ENCODE measurements at regions not wholly inside any gene's neighbourhood (a gene's known extent, or its start where the extent isn't known, plus 50 kb on each side); places are given as distances from the start of the nearest gene placed in this dataset.

DNA sequence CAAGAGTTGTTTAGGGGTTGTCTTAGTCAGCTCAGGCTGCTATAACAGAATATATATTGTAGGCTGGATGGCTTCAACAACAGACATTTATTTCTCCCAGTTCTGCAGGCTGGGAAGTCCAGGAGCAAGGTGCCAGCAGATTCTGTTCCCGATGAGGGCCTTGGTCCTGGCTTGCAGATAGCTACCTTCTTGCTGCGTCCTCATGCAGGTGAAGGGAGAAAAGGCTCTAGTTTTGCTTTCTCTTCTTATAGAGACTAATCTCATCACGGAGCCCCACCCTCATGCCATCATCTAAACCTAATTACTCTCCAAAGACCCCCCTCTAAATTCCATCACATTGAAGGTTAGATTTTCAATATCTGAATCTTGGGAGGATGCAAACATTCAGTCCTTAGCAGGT, 246.0 kb upstream of the ANKRD55 start:
- no peak for TF ChIP-seq EP300 (IDR thresholded peaks at IDR 0.05; ENCODE audit: borderline replicate concordance in 1 of 2, low read depth in 1 of 2, low read length in 1 of 2)
- no peak for TF ChIP-seq GATA2 (CRISPR knock-in tag; IDR thresholded peaks at IDR 0.05)
- TF ChIP-seq, protein P1, sequence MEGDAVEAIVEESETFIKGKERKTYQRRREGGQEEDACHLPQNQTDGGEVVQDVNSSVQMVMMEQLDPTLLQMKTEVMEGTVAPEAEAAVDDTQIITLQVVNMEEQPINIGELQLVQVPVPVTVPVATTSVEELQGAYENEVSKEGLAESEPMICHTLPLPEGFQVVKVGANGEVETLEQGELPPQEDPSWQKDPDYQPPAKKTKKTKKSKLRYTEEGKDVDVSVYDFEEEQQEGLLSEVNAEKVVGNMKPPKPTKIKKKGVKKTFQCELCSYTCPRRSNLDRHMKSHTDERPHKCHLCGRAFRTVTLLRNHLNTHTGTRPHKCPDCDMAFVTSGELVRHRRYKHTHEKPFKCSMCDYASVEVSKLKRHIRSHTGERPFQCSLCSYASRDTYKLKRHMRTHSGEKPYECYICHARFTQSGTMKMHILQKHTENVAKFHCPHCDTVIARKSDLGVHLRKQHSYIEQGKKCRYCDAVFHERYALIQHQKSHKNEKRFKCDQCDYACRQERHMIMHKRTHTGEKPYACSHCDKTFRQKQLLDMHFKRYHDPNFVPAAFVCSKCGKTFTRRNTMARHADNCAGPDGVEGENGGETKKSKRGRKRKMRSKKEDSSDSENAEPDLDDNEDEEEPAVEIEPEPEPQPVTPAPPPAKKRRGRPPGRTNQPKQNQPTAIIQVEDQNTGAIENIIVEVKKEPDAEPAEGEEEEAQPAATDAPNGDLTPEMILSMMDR (IDR thresholded peaks at IDR 0.05): no peak
- TF ChIP-seq MEF2A (IDR thresholded peaks at IDR 0.05; ENCODE audit: borderline replicate concordance, low read depth): no peak
- TF ChIP-seq, protein P2, sequence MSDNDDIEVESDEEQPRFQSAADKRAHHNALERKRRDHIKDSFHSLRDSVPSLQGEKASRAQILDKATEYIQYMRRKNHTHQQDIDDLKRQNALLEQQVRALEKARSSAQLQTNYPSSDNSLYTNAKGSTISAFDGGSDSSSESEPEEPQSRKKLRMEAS (IDR thresholded peaks at IDR 0.05; ENCODE audit: low read depth): no peak
- no peak for TF ChIP-seq TAF1 (IDR thresholded peaks at IDR 0.05; ENCODE audit: borderline replicate concordance, low read depth, low read length)
- TF ChIP-seq, protein P3, sequence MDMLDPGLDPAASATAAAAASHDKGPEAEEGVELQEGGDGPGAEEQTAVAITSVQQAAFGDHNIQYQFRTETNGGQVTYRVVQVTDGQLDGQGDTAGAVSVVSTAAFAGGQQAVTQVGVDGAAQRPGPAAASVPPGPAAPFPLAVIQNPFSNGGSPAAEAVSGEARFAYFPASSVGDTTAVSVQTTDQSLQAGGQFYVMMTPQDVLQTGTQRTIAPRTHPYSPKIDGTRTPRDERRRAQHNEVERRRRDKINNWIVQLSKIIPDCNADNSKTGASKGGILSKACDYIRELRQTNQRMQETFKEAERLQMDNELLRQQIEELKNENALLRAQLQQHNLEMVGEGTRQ (IDR thresholded peaks at IDR 0.05; ENCODE audit: borderline replicate concordance, low read depth, low read length): no peak
- no peaks in the 10 kb centered on the region for H3K27me3 ChIP-seq (ENCODE audit: insufficient read depth)
- no peak overlapping the region; a peak in 1 of 4 replicates for H3K4me3 ChIP-seq (ENCODE audit: low read depth in 2 of 2, low read length in 1 of 2)
- H3K9me2 ChIP-seq: no peaks in the 10 kb centered on the region
- POLR2A ChIA-PET: interaction anchor here (1.2 to 3.0 kb wide), 6 partner anchors 8 to 336 kb away, joined by 3 to 12 read pairs (median 6); partner anchors contain the start of gene MAP3K1
- DNase-seq: no peak
- no peaks in the 10 kb centered on the region for H3K9me3 ChIP-seq
- CTCF ChIA-PET: interaction anchor here (1.1 to 3.2 kb wide), 6 partner anchors 12 to 359 kb away, joined by 3 to 28 read pairs (median 4); no protein-coding TSS in a partner anchor
- H3K4me2 ChIP-seq: no peak overlapping the region
- peaks cover 4% of the 10 kb centered on the region for H3F3A ChIP-seq (replicated peaks; ENCODE audit: insufficient read depth)
- peak overlapping the region in 1 of 2 experiments; percentile 97; a peak in 2 of 4 replicates for H3K27ac ChIP-seq (ENCODE audit: low read depth in 2 of 2, low read length in 1 of 2)
- no peak overlapping the region for H2AFZ ChIP-seq (ENCODE audit: low read depth)
- peaks cover 20 to 43% of the 10 kb centered on the region in 2 experiments for H3K4me1 ChIP-seq (ENCODE audit: control insufficient read depth in 1 of 2, insufficient read depth in 2 of 2, low read depth in 1 of 2, low read length in 1 of 2)
- no peaks in the 10 kb centered on the region for H3K79me2 ChIP-seq (ENCODE audit: insufficient read depth)
- H3K9ac ChIP-seq: no peak overlapping the region
- 78% methylated on average over 3 of the region's 3 CpGs for WGBS (ENCODE audit: low lambda C conversion rate)
- H3K36me3 ChIP-seq (replicated peaks in 1 of 2; ENCODE audit: control insufficient read depth in 1 of 2, insufficient read depth in 2 of 2, low read length in 1 of 2): no peaks in the 10 kb centered on the region
- no peaks in the 10 kb centered on the region for H4K20me1 ChIP-seq (ENCODE audit: insufficient read depth)

DNA sequence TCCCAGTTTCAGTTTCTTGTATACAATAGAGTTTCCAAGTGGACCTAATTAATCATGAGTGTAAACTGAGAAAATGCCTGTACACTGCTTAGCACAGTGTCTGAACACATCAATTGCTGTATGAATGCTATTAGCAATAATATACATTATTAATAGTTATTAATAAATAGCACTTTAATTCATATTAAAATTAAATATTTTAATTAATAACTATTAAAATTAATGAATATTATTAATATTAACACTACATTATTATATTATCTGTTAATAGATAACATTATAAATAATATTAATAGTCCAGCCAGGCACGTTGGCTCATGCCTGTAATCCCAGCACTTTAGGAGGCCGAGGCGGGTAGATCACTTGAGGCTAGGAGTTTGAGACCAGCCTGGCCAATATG, 244.9 kb upstream of the ANKRD55 start:
- Histone ChIP-seq H3K4me3 (ENCODE audit: low read depth in 2 of 2, low read length in 1 of 2) (no peak overlapping the region), H2AFZ (ENCODE audit: low read depth) (no peak overlapping the region), H3K4me2 (no peak overlapping the region), H3F3A (replicated peaks; ENCODE audit: insufficient read depth) (peaks cover 4% of the 10 kb centered on the region), H3K9ac (no peak overlapping the region), H3K9me3 (no peaks in the 10 kb centered on the region), H3K36me3 (replicated peaks in 1 of 2; ENCODE audit: control insufficient read depth in 1 of 2, insufficient read depth in 2 of 2, low read length in 1 of 2) (no peaks in the 10 kb centered on the region), H3K27me3 (ENCODE audit: insufficient read depth) (no peaks in the 10 kb centered on the region), H3K9me2 (no peaks in the 10 kb centered on the region), H3K79me2 (ENCODE audit: insufficient read depth) (no peaks in the 10 kb centered on the region), H3K27ac (ENCODE audit: low read depth in 2 of 2, low read length in 1 of 2) (peak overlapping the region in 1 of 2 experiments; percentile 97; a peak in 2 of 4 replicates), H4K20me1 (ENCODE audit: insufficient read depth) (no peaks in the 10 kb centered on the region), H3K4me1 (ENCODE audit: control insufficient read depth in 1 of 2, insufficient read depth in 2 of 2, low read depth in 1 of 2, low read length in 1 of 2) (peaks cover 20 to 43% of the 10 kb centered on the region in 2 experiments)
- CTCF ChIA-PET: interaction anchor here (0.6 to 1.7 kb wide), 6 partner anchors 17 to 360 kb away, joined by 3 to 4 read pairs (median 3); no protein-coding TSS in a partner anchor
- no peak for TF ChIP-seq ELF1 (IDR thresholded peaks at IDR 0.05)
- TF ChIP-seq EP300 (IDR thresholded peaks at IDR 0.05; ENCODE audit: borderline replicate concordance in 1 of 2, low read depth in 1 of 2, low read length in 1 of 2): no peak
- TF ChIP-seq EZH2phosphoT487 (IDR thresholded peaks at IDR 0.05; ENCODE audit: borderline replicate concordance, low read depth): no peak
- TF ChIP-seq MEF2A (IDR thresholded peaks at IDR 0.05; ENCODE audit: borderline replicate concordance, low read depth): no peak
- TF ChIP-seq TCF12 (IDR thresholded peaks at IDR 0.05): no peak
- no peak for TF ChIP-seq CHD2 (IDR thresholded peaks at IDR 0.05; ENCODE audit: low read length, partially characterized antibody)
- TF ChIP-seq JUND (IDR thresholded peaks at IDR 0.05): no peak
- TF ChIP-seq RCOR1 (IDR thresholded peaks at IDR 0.05; ENCODE audit: low read length): no peak
- no peak for TF ChIP-seq FOXM1 (IDR thresholded peaks at IDR 0.05; ENCODE audit: low read depth)
- no peak for TF ChIP-seq MXI1 (IDR thresholded peaks at IDR 0.05; ENCODE audit: low read depth, low read length)
- no peak for TF ChIP-seq SIN3A (IDR thresholded peaks at IDR 0.05; ENCODE audit: borderline replicate concordance, low read depth, low read length)
- TF ChIP-seq RXRA (IDR thresholded peaks at IDR 0.05; ENCODE audit: borderline replicate concordance, low read depth): no peak
- TF ChIP-seq, protein P4, sequence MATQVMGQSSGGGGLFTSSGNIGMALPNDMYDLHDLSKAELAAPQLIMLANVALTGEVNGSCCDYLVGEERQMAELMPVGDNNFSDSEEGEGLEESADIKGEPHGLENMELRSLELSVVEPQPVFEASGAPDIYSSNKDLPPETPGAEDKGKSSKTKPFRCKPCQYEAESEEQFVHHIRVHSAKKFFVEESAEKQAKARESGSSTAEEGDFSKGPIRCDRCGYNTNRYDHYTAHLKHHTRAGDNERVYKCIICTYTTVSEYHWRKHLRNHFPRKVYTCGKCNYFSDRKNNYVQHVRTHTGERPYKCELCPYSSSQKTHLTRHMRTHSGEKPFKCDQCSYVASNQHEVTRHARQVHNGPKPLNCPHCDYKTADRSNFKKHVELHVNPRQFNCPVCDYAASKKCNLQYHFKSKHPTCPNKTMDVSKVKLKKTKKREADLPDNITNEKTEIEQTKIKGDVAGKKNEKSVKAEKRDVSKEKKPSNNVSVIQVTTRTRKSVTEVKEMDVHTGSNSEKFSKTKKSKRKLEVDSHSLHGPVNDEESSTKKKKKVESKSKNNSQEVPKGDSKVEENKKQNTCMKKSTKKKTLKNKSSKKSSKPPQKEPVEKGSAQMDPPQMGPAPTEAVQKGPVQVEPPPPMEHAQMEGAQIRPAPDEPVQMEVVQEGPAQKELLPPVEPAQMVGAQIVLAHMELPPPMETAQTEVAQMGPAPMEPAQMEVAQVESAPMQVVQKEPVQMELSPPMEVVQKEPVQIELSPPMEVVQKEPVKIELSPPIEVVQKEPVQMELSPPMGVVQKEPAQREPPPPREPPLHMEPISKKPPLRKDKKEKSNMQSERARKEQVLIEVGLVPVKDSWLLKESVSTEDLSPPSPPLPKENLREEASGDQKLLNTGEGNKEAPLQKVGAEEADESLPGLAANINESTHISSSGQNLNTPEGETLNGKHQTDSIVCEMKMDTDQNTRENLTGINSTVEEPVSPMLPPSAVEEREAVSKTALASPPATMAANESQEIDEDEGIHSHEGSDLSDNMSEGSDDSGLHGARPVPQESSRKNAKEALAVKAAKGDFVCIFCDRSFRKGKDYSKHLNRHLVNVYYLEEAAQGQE (IDR thresholded peaks at IDR 0.05; ENCODE audit: low read depth, low read length): no peak
- no peak for TF ChIP-seq RAD21 (IDR thresholded peaks at IDR 0.05; ENCODE audit: low read length)
- TF ChIP-seq NFIC (IDR thresholded peaks at IDR 0.05; ENCODE audit: borderline replicate concordance): no peak
- TF ChIP-seq, protein P3 (IDR thresholded peaks at IDR 0.05; ENCODE audit: borderline replicate concordance, low read depth, low read length): no peak
- WGBS (ENCODE audit: low lambda C conversion rate): 92% methylated on average over 3 of the region's 3 CpGs
- POLR2A ChIA-PET: interaction anchor here (0.7 kb wide), 1 partner anchor 381 kb away, joined by 3 read pairs; no protein-coding TSS in a partner anchor
- no peak for DNase-seq
